ENCODE measurements at regions not wholly inside any gene's neighbourhood (a gene's known extent, or its start where the extent isn't known, plus 50 kb on each side); places are given as distances from the start of the nearest gene placed in this dataset.

GRCh38 chr6:167517254-167517916 is 192.5 kb downstream of the TTLL2 start:
- H3K27me3 ChIP-seq (ENCODE audit: control insufficient read depth in 2 of 2, insufficient read depth in 2 of 2, low read length in 2 of 2) = no peaks in the 10 kb centered on the region

GRCh38 chr6:167523426-167523825 is 198.5 kb downstream of the TTLL2 start:
- no peaks in the 10 kb centered on the region for H3K27me3 ChIP-seq (ENCODE audit: control insufficient read depth in 2 of 2, insufficient read depth in 2 of 2, low read length in 2 of 2)
- H3K27ac Mint-ChIP-seq = no peak overlapping the region
- no peaks in the 10 kb centered on the region for H3K36me3 ChIP-seq (replicated peaks in 1 of 2; ENCODE audit: control insufficient read depth in 1 of 2, insufficient read depth in 2 of 2, low read length in 2 of 2)
- H3K36me3 Mint-ChIP-seq = no peaks in the 10 kb centered on the region
- no peaks in the 10 kb centered on the region for H4K20me1 ChIP-seq (ENCODE audit: insufficient read depth, low read length)
- WGBS (ENCODE audit: insufficient coverage) = 94% methylated on average over 12 of the region's 13 CpGs
- no peak overlapping the region for H3K4me3 ChIP-seq (replicated peaks in 1 of 3; ENCODE audit: low read depth in 2 of 3, low read length in 3 of 3)
- intact Hi-C loops (cut with micrococcal nuclease) = no loop called here
- H3K4me1 Mint-ChIP-seq = no peaks in the 10 kb centered on the region
- H2AFZ ChIP-seq (ENCODE audit: insufficient read depth, low read depth, low read length, poor library complexity, severe bottlenecking) = no peak overlapping the region
- H3K9me3 ChIP-seq (replicated peaks in 1 of 2; ENCODE audit: control insufficient read depth in 1 of 2, insufficient read depth in 1 of 2, low read length in 2 of 2) = no peaks in the 10 kb centered on the region
- DNase-seq = no peak
- no peak for TF ChIP-seq CTCF (IDR thresholded peaks at IDR 0.05)
- no peak overlapping the region for H3K4me2 ChIP-seq (replicated peaks; ENCODE audit: extremely low read depth, low read length, poor library complexity, severe bottlenecking)
- no peak overlapping the region for H3K9ac ChIP-seq (ENCODE audit: insufficient read depth, low read length, poor library complexity, severe bottlenecking)
- H3K9me3 Mint-ChIP-seq = peaks cover 0 to 3% (median 0%) of the 10 kb centered on the region in 7 donors
- H3K79me2 ChIP-seq (ENCODE audit: insufficient read depth, low read length) = no peaks in the 10 kb centered on the region
- no peak overlapping the region for H3K27ac ChIP-seq (ENCODE audit: low read depth in 1 of 2, low read length in 2 of 2)
- H3K4me3 Mint-ChIP-seq = no peak overlapping the region
- peaks cover 0 to 4% (median 3%) of the 10 kb centered on the region in 3 donors for H3K27me3 Mint-ChIP-seq (ENCODE audit: low read depth in 3 of 3)
- no peaks in the 10 kb centered on the region for H3K4me1 ChIP-seq (ENCODE audit: control insufficient read depth in 1 of 2, insufficient read depth in 2 of 2, low read length in 2 of 2)

More at GRCh38 chr6:167517254-167517916, 192.5 kb downstream of the TTLL2 start:
- Histone ChIP-seq H3K4me1 (ENCODE audit: control insufficient read depth in 1 of 2, insufficient read depth in 2 of 2, low read length in 2 of 2) (no peaks in the 10 kb centered on the region), H3K79me2 (ENCODE audit: insufficient read depth, low read length) (no peaks in the 10 kb centered on the region), H3K36me3 (replicated peaks in 1 of 2; ENCODE audit: control insufficient read depth in 1 of 2, insufficient read depth in 2 of 2, low read length in 2 of 2) (no peaks in the 10 kb centered on the region), H3K27ac (ENCODE audit: low read depth in 1 of 2, low read length in 2 of 2) (no peak overlapping the region), H3K9ac (ENCODE audit: insufficient read depth, low read length, poor library complexity, severe bottlenecking) (no peak overlapping the region), H3K9me3 (replicated peaks in 1 of 2; ENCODE audit: control insufficient read depth in 1 of 2, insufficient read depth in 1 of 2, low read length in 2 of 2) (no peaks in the 10 kb centered on the region), H4K20me1 (ENCODE audit: insufficient read depth, low read length) (no peaks in the 10 kb centered on the region), H3K4me2 (replicated peaks; ENCODE audit: extremely low read depth, low read length, poor library complexity, severe bottlenecking) (no peak overlapping the region), H2AFZ (ENCODE audit: insufficient read depth, low read depth, low read length, poor library complexity, severe bottlenecking) (no peak overlapping the region), H3K4me3 (replicated peaks in 1 of 3; ENCODE audit: low read depth in 2 of 3, low read length in 3 of 3) (no peak overlapping the region)
- no peak for DNase-seq
- no peaks in the 10 kb centered on the region for H3K36me3 Mint-ChIP-seq
- H3K4me1 Mint-ChIP-seq = no peaks in the 10 kb centered on the region
- no peak for TF ChIP-seq CTCF (IDR thresholded peaks at IDR 0.05)
- H3K27ac Mint-ChIP-seq = no peak overlapping the region
- intact Hi-C loops (cut with micrococcal nuclease) = no loop called here
- WGBS (ENCODE audit: insufficient coverage) = 88% methylated on average over 4 of the region's 9 CpGs
- H3K27me3 Mint-ChIP-seq (ENCODE audit: low read depth in 3 of 3) = peaks cover 0 to 4% (median 0%) of the 10 kb centered on the region in 3 donors
- no peak overlapping the region for H3K4me3 Mint-ChIP-seq
- peaks cover 0 to 2% (median 0%) of the 10 kb centered on the region in 7 donors for H3K9me3 Mint-ChIP-seq

Data from CD14-positive monocyte (primary cell).